K562 (cell line): ENCODE measurements at regions not wholly inside any gene's neighbourhood (a gene's known extent, or its start where the extent isn't known, plus 50 kb on each side); places are given as distances from the start of the nearest gene placed in this dataset.

Experiments
- ATAC-seq: fragments of 200-7000 bp; cut with Tn5 transposase; 3 replicates; pipeline ENCODE4 v1.9.1; 2020; ENCODE audit warnings: moderate library complexity
- BruUV-seq: library from RNA; stranded (reverse); fragments of 400-500 nt; replicated peaks from 2 replicates; lab custom pipeline; 2021; lab: Mats Ljungman, UMichigan
- CTCF ChIA-PET: fragments of 300-600 bp; formaldehyde crosslinking; extraction: SDS; loops from one replicate; lab custom pipeline; 2021; ENCODE audit warnings: low intra/inter-chr PET ratio; lab: Yijun Ruan, JAX
- POLR2A ChIA-PET: fragments of 300-600, 350-650 bp; sonication (Branson Sonifier 250); formaldehyde crosslinking; extraction: SDS; loops from one replicate; lab custom pipeline; 2021; ENCODE audit warnings: antibody characterized with exemption, inconsistent platforms; lab: Yijun Ruan, JAX
- DNase-seq, 4 experiments: peaks; one replicate each; pipeline versions ENCODE4 v3.0.0 to v3.0.0-alpha.2; 2011 to 2018; ENCODE audit warnings: low spot score in 3 of 4, mixed read lengths in 3 of 4; ENCODE audit errors: extremely low read depth in 1 of 4
- FAIRE-seq: peaks from 2 replicates; lab custom pipeline; 2011; peaks lifted over from hg19 to GRCh38; lab: Jason Lieb, UNC
- H2AFZ ChIP-seq: 2 replicates; pipeline ENCODE4 v1.6.0; 2011; ENCODE audit warnings: low read depth, low read length, control low read depth, inconsistent platforms
- H3K27ac ChIP-seq: fragments of 200-600 bp; 3 replicates; pipeline ENCODE4 v1.8.0; 2011; ENCODE audit warnings: low read depth, mild to moderate bottlenecking, control low read depth, inconsistent platforms, low read length, moderate library complexity, mixed read lengths; ENCODE audit errors: extremely low read depth
- H3K27me3 ChIP-seq, 2 experiments: fragments of 300-600 bp in 1 of 2; 2 replicates in 1 of 2; 3 replicates in 1 of 2; pipeline versions ENCODE4 v1.6.0 to v1.8.0; 2011; ENCODE audit warnings: inconsistent platforms in 2 of 2, low read length in 2 of 2, mild to moderate bottlenecking in 1 of 2, mixed read lengths in 1 of 2, moderate library complexity in 1 of 2; ENCODE audit not compliant: control insufficient read depth in 2 of 2, insufficient read depth in 2 of 2
- H3K36me3 ChIP-seq: fragments of 300-600 bp; 3 replicates; pipeline ENCODE4 v1.8.0; 2011; ENCODE audit warnings: mild to moderate bottlenecking, low read length, inconsistent platforms; ENCODE audit not compliant: control insufficient read depth, insufficient read depth
- H3K4me1 ChIP-seq, 2 experiments: fragments of 200-600 bp in 1 of 2; replicated peaks in 1 of 2; 2 replicates in 1 of 2; 3 replicates in 1 of 2; pipeline versions ENCODE4 v1.5.1 to v1.8.0; 2011; ENCODE audit warnings: inconsistent platforms in 2 of 2, low read length in 2 of 2, mild to moderate bottlenecking in 1 of 2, mixed read lengths in 1 of 2, moderate library complexity in 1 of 2; ENCODE audit not compliant: control insufficient read depth in 2 of 2, insufficient read depth in 2 of 2
- H3K4me2 ChIP-seq: 2 replicates; pipeline ENCODE4 v1.6.1; 2011; ENCODE audit warnings: low read length, control low read depth, inconsistent platforms, mixed read lengths; ENCODE audit not compliant: insufficient read depth
- H3K4me3 ChIP-seq: fragments of 200-600 bp; sonication (generic), shearing (Covaris generic); 2 replicates; pipeline ENCODE4 v1.5.1; 2016; ENCODE audit warnings: control low read depth, inconsistent platforms
- H3K79me2 ChIP-seq: fragments of 200-600 bp; 3 replicates; pipeline ENCODE4 v1.8.0; 2011; ENCODE audit warnings: low read length, inconsistent platforms; ENCODE audit not compliant: control insufficient read depth, insufficient read depth
- H3K9ac ChIP-seq, 2 experiments: 2 replicates each; pipeline versions ENCODE4 v1.6.0 to v1.6.1; 2011; ENCODE audit warnings: low read depth in 2 of 2, low read length in 2 of 2, control low read depth in 1 of 2, inconsistent platforms in 1 of 2, mild to moderate bottlenecking in 1 of 2, mixed read lengths in 1 of 2; ENCODE audit not compliant: insufficient read depth in 1 of 2
- H3K9me1 ChIP-seq: one replicate; pipeline ENCODE4 v1.6.0; 2011; ENCODE audit warnings: inconsistent platforms, mild to moderate bottlenecking, low read length, moderate library complexity; ENCODE audit not compliant: control insufficient read depth, insufficient read depth
- H3K9me3 ChIP-seq: replicated peaks from 2 replicates; pipeline ENCODE4 v1.5.1; 2011; ENCODE audit warnings: low read depth, low read length, inconsistent platforms; ENCODE audit not compliant: control insufficient read depth, insufficient read depth
- H4K20me1 ChIP-seq: replicated peaks from 2 replicates; pipeline ENCODE4 v1.6.1; 2011; ENCODE audit warnings: low read length, inconsistent platforms, mixed read lengths; ENCODE audit not compliant: control insufficient read depth, insufficient read depth
- BCL6 ChIP-seq: fragments of 250-450 bp; sonication (Bioruptor Pico); IDR thresholded peaks from 2 replicates; pipeline ENCODE4 v1.4.0; 2020
- FOS ChIP-seq: IDR thresholded peaks from 3 replicates; pipeline ENCODE4 v1.6.1; 2011; ENCODE audit not compliant: insufficient read length; ENCODE audit errors: extremely low read depth
- HDAC8 ChIP-seq: fragments of 450-650 bp; IDR thresholded peaks from 2 replicates; pipeline ENCODE4 v1.6.1; 2016; ENCODE audit warnings: mild to moderate bottlenecking, missing genetic modification characterization, moderate library complexity, missing compliant biosample characterization
- KAT2B ChIP-seq: IDR thresholded peaks from one replicate; pipeline ENCODE4 v1.6.1; 2012; ENCODE audit warnings: low read depth, mild to moderate bottlenecking, control low read depth, inconsistent platforms, low read length, moderate library complexity
- KLF16 ChIP-seq: IDR thresholded peaks from 2 replicates; pipeline ENCODE4 v1.6.1; 2016; ENCODE audit warnings: antibody characterized with exemption
- MLX ChIP-seq, 2 experiments: fragments of 450-650 bp in 1 of 2; sonication (generic) in 1 of 2; formaldehyde crosslinking; conservative IDR thresholded peaks; 2 replicates each; pipeline versions ENCODE4 v1.4.0 to v1.8.1; 2020 to 2022; ENCODE audit warnings: mild to moderate bottlenecking in 1 of 2, missing genetic modification reagents in 1 of 2
- NFATC3 ChIP-seq: fragments of 450-650 bp; IDR thresholded peaks from 2 replicates; pipeline ENCODE4 v1.6.1; 2017; ENCODE audit warnings: mild to moderate bottlenecking
- PCBP1 ChIP-seq: fragments of 200-400 bp; formaldehyde crosslinking; IDR thresholded peaks from 2 replicates; pipeline ENCODE4 v1.6.1; 2018; ENCODE audit warnings: mild to moderate bottlenecking, low read depth, low read length; ENCODE audit not compliant: poor library complexity, severe bottlenecking
- PPARD ChIP-seq: fragments of 250-450 bp; sonication (Bioruptor Pico); IDR thresholded peaks from 2 replicates; pipeline ENCODE4 v1.8.0; 2022; ENCODE audit warnings: inconsistent platforms, mild to moderate bottlenecking, moderate library complexity
- SMARCB1 ChIP-seq: IDR thresholded peaks from 2 replicates; pipeline ENCODE4 v1.6.1; 2011; ENCODE audit warnings: improper control_type of control experiment, low read depth; ENCODE audit not compliant: insufficient read length
- STAT5B ChIP-seq: fragments of 250-450 bp; sonication (Bioruptor Pico); IDR thresholded peaks from 2 replicates; pipeline ENCODE4 v1.8.0; 2021; ENCODE audit warnings: mild to moderate bottlenecking, inconsistent platforms
- THAP12 ChIP-seq: fragments of 250-450 bp; sonication (Bioruptor Pico); IDR thresholded peaks from 2 replicates; pipeline ENCODE4 v1.9.0; 2021; ENCODE audit warnings: mild to moderate bottlenecking, inconsistent platforms
- TSHZ1 ChIP-seq: fragments of 250-450 bp; sonication (Bioruptor Pico); IDR thresholded peaks from 2 replicates; pipeline ENCODE4 v1.4.0; 2020; ENCODE audit warnings: mild to moderate bottlenecking, moderate library complexity
- YY1 ChIP-seq, 3 experiments: IDR thresholded peaks; 2 replicates each; pipeline ENCODE4 v1.6.1; 2011; ENCODE audit warnings: low read length in 2 of 3, mild to moderate bottlenecking in 2 of 3, moderate library complexity in 2 of 3, borderline replicate concordance in 1 of 3, control low read depth in 1 of 3, low read depth in 1 of 3; ENCODE audit not compliant: insufficient read depth in 3 of 3, insufficient replicate concordance in 2 of 3, control insufficient read depth in 1 of 3, insufficient read length in 1 of 3; ENCODE audit errors: extremely low read depth in 1 of 3
- ZNF780A ChIP-seq: fragments of 250-450 bp; sonication (Bioruptor Pico); IDR thresholded peaks from 2 replicates; pipeline ENCODE4 v1.5.0; 2021; ENCODE audit warnings: mild to moderate bottlenecking
- WGBS: fragments of 100-300 bp; shearing (Covaris generic); methylation state at CpG from one replicate; pipeline ENCODE4 v1.1.6; 2016; ENCODE audit warnings: low coverage, mixed read lengths; ENCODE audit not compliant: insufficient coverage; ENCODE audit errors: missing lambda C conversion rate; 5-methylcytosine and 5-hydroxymethylcytosine counted together
- in situ Hi-C: fragments of 300-500 bp; cut with MboI; formaldehyde crosslinking; loops from 4 replicates; pipeline ENCODE4 v1.15.0; 2018; ENCODE audit warnings: inconsistent platforms, mixed read lengths
- intact Hi-C: fragments of 100-400 bp; cut with micrococcal nuclease; formaldehyde crosslinking; loops from 2 replicates; pipeline ENCODE4 v1.14.2; 2022

- H3K9ac ChIP-seq = no peak overlapping the region
- POLR2A ChIA-PET = no interaction called here
- H3K9me3 ChIP-seq = no peaks in the 10 kb centered on the region
- no peaks in the 10 kb centered on the region for H3K9me1 ChIP-seq
- H3K27ac ChIP-seq = no peak overlapping the region
- no peaks in the 10 kb centered on the region for H3K27me3 ChIP-seq
- WGBS = 0% methylated on average over 1 of the region's 1 CpG
- in situ Hi-C loops = no loop called here
- FAIRE-seq (no peak), ATAC-seq (no peak), DNase-seq (no peak)
- CTCF ChIA-PET = no interaction called here
- no peak overlapping the region for H2AFZ ChIP-seq
- no peaks in the 10 kb centered on the region for H4K20me1 ChIP-seq
- H3K36me3 ChIP-seq = no peaks in the 10 kb centered on the region
- intact Hi-C loops = no loop called here
- no peak overlapping the region for H3K4me2 ChIP-seq
- no peaks in the 10 kb centered on the region for H3K79me2 ChIP-seq
- no peak overlapping the region for H3K4me3 ChIP-seq
- no peaks in the 10 kb centered on the region for H3K4me1 ChIP-seq
- no TSS peak for BruUV-seq
- TF ChIP-seq PPARD (no peak), TSHZ1 (no peak), KLF16 (no peak), FOS (no peak), SMARCB1 (no peak), ZNF780A (CRISPR knock-in tag) (no peak), STAT5B (CRISPR knock-in tag) (no peak), NFATC3 (no peak), BCL6 (CRISPR knock-in tag) (no peak), YY1 (IDR thresholded peaks at IDR 0.05; ENCODE audit: borderline replicate concordance in 1 of 3, control insufficient read depth in 1 of 3, extremely low read depth in 1 of 3, insufficient read depth in 3 of 3, insufficient read length in 1 of 3, insufficient replicate concordance in 2 of 3, low read depth in 1 of 3, low read length in 2 of 3) (no peak), MLX (CRISPR knock-in tag; conservative IDR thresholded peaks at IDR 0.05) (no peak), THAP12 (CRISPR knock-in tag) (no peak), PCBP1 (no peak), KAT2B (no peak), HDAC8 (no peak)
Observed at GRCh38 chr9:113711251-113711650, 164.9 kb upstream of the ZNF618 start.
